HFFc6 (cell line): ENCODE measurements at regions not wholly inside any gene's neighbourhood (a gene's known extent, or its start where the extent isn't known, plus 50 kb on each side); places are given as distances from the start of the nearest gene placed in this dataset.
"Not testable (repeated sequence)": the region's sequence is repeated elsewhere in the genome, so short reads cannot be mapped to it uniquely, and the experiment has no call there.

Experiments used
- DNase-seq: peaks from one replicate; pipeline ENCODE4 v3.0.0-alpha.2; 2018
- H3K27ac Mint-ChIP-seq: 2 replicates; pipeline ENCODE4 v1.8.0; 2020; ENCODE audit warnings: mild to moderate bottlenecking, mixed read lengths
- H3K27me3 Mint-ChIP-seq: 2 replicates; pipeline ENCODE4 v1.8.0; 2021; ENCODE audit warnings: mild to moderate bottlenecking, moderate library complexity, mixed read lengths; ENCODE audit not compliant: insufficient read depth
- H3K36me3 Mint-ChIP-seq: 2 replicates; pipeline ENCODE4 v1.8.0; 2021; ENCODE audit warnings: low read depth, mixed read lengths
- H3K4me1 Mint-ChIP-seq: 2 replicates; pipeline ENCODE4 v1.8.0; 2020; ENCODE audit warnings: low read depth, mixed read lengths
- H3K4me3 Mint-ChIP-seq: 2 replicates; pipeline ENCODE4 v1.8.0; 2020; ENCODE audit warnings: mild to moderate bottlenecking, moderate library complexity, mixed read lengths
- H3K9me3 Mint-ChIP-seq: 2 replicates; pipeline ENCODE4 v1.8.0; 2020; ENCODE audit warnings: mild to moderate bottlenecking, mixed read lengths
- CTCF ChIP-seq: fragments of 200-600 bp; sonication (generic); IDR thresholded peaks from 2 replicates; pipeline ENCODE4 v1.5.0; 2021; ENCODE audit warnings: antibody characterized with exemption, mild to moderate bottlenecking

GRCh38 chr3:177411201-177411600 lies 213.9 kb upstream of the TBL1XR1 start:
- H3K27ac Mint-ChIP-seq: no peak overlapping the region
- H3K9me3 Mint-ChIP-seq: no peaks in the 10 kb centered on the region
- no peak overlapping the region for H3K4me3 Mint-ChIP-seq
- H3K27me3 Mint-ChIP-seq: no peaks in the 10 kb centered on the region; the same call in 1 of the 2 replicates
- DNase-seq: no peak
- TF ChIP-seq CTCF: no peak
- 0 out of 2 replicates have a peak, but pooled peaks cover 5% of the 10 kb centered on the region for H3K4me1 Mint-ChIP-seq
- no peaks in the 10 kb centered on the region; the same call in 1 of the 2 replicates for H3K36me3 Mint-ChIP-seq

GRCh38 chr3:177412677-177413170 lies 215.4 kb upstream of the TBL1XR1 start:
- DNase-seq, H3K4me1 Mint-ChIP-seq, H3K36me3 Mint-ChIP-seq, H3K27ac Mint-ChIP-seq, H3K27me3 Mint-ChIP-seq, H3K9me3 Mint-ChIP-seq, H3K4me3 Mint-ChIP-seq: not testable (repeated sequence)

- H3K36me3 Mint-ChIP-seq: no peaks in the 10 kb centered on the region; the same call in 1 of the 2 replicates
- H3K4me1 Mint-ChIP-seq: 0 out of 2 replicates have a peak, but pooled peaks cover 5% of the 10 kb centered on the region
- H3K4me3 Mint-ChIP-seq: no peak overlapping the region
- no peak overlapping the region for H3K27ac Mint-ChIP-seq
- no peak for TF ChIP-seq CTCF
- no peaks in the 10 kb centered on the region for H3K9me3 Mint-ChIP-seq
- no peaks in the 10 kb centered on the region; the same call in 1 of the 2 replicates for H3K27me3 Mint-ChIP-seq
- no peak for DNase-seq
Observed at GRCh38 chr3:177414093-177414492, 216.8 kb upstream of the TBL1XR1 start.

GRCh38 chr3:177418787-177419186 lies 221.5 kb upstream of the TBL1XR1 start:
- no peak for DNase-seq
- no peak overlapping the region for H3K4me3 Mint-ChIP-seq
- TF ChIP-seq CTCF: no peak
- H3K27ac Mint-ChIP-seq: no peak overlapping the region
- no peaks in the 10 kb centered on the region; the same call in none of the 2 replicates for H3K27me3 Mint-ChIP-seq
- H3K9me3 Mint-ChIP-seq: no peaks in the 10 kb centered on the region
- peaks cover 28% of the 10 kb centered on the region for H3K4me1 Mint-ChIP-seq
- H3K36me3 Mint-ChIP-seq: no peaks in the 10 kb centered on the region

- peaks cover 26% of the 10 kb centered on the region for H3K4me1 Mint-ChIP-seq
- peak overlapping the region; percentile 57 for H3K27ac Mint-ChIP-seq
- TF ChIP-seq CTCF: no peak
- H3K9me3 Mint-ChIP-seq: no peaks in the 10 kb centered on the region
- H3K36me3 Mint-ChIP-seq: no peaks in the 10 kb centered on the region
- H3K27me3 Mint-ChIP-seq: no peaks in the 10 kb centered on the region; the same call in none of the 2 replicates
- H3K4me3 Mint-ChIP-seq: peak overlapping the region; percentile 41
- no peak for DNase-seq
Observed at GRCh38 chr3:177419904-177420601, 222.8 kb upstream of the TBL1XR1 start.
